ENCODE measurements at regions not wholly inside any gene's neighbourhood (a gene's known extent, or its start where the extent isn't known, plus 50 kb on each side); places are given as distances from the start of the nearest gene placed in this dataset.

- Histone ChIP-seq H2AK5ac (ENCODE audit: low read depth, low read length) (no peak overlapping the region), H3K36me3 (ENCODE audit: control insufficient read depth, insufficient read depth, low read length) (no peaks in the 10 kb centered on the region), H3K14ac (replicated peaks; ENCODE audit: low read depth, low read length) (no peak overlapping the region), H4K91ac (ENCODE audit: insufficient read depth, low read depth, low read length) (no peak overlapping the region), H3K23ac (ENCODE audit: low read depth, low read length) (no peak overlapping the region), H3K56ac (ENCODE audit: extremely low read depth, insufficient read depth, low read length) (no peak overlapping the region), H3K18ac (ENCODE audit: low read depth, low read length) (no peak overlapping the region), H3K27ac (ENCODE audit: insufficient read depth, low read length) (no peak overlapping the region), H3K4me2 (ENCODE audit: low read depth, low read length) (no peak overlapping the region), H2BK20ac (ENCODE audit: low read depth, low read length) (no peak overlapping the region), H3K9ac (ENCODE audit: low read depth, low read length) (no peak overlapping the region), H2BK5ac (ENCODE audit: low read depth, low read length, poor library complexity, severe bottlenecking) (no peak overlapping the region), H2BK120ac (ENCODE audit: low read depth, low read length) (no peak overlapping the region), H2AFZ (replicated peaks; ENCODE audit: low read length, poor library complexity) (no peak overlapping the region), H4K8ac (ENCODE audit: low read depth in 2 of 2, low read length in 2 of 2) (no peak overlapping the region), H3K4ac (ENCODE audit: low read depth, low read length) (no peak overlapping the region), H3K9me1 (ENCODE audit: insufficient read depth, low read length) (no peaks in the 10 kb centered on the region), H3K27me3 (ENCODE audit: control insufficient read depth, insufficient read depth, low read length) (no peaks in the 10 kb centered on the region), H3K4me3 (ENCODE audit: insufficient read depth, low read depth, low read length) (no peak overlapping the region), H4K20me1 (ENCODE audit: insufficient read depth, low read length) (no peaks in the 10 kb centered on the region), H3K9me3 (ENCODE audit: control insufficient read depth, insufficient read depth, low read length) (no peaks in the 10 kb centered on the region), H4K5ac (ENCODE audit: low read depth, low read length) (no peak overlapping the region), H2AK9ac (replicated peaks; ENCODE audit: low read depth, low read length, poor library complexity) (no peak overlapping the region), H2BK15ac (ENCODE audit: low read depth, low read length) (no peak overlapping the region), H3K79me1 (ENCODE audit: low read depth in 1 of 2, low read length in 2 of 2) (no peaks in the 10 kb centered on the region), H3K4me1 (ENCODE audit: control insufficient read depth, insufficient read depth, low read length) (no peaks in the 10 kb centered on the region)
- no peak for TF ChIP-seq ELK1 (IDR thresholded peaks at IDR 0.05; ENCODE audit: borderline replicate concordance, low read depth, low read length)
- no peak for TF ChIP-seq RAD21 (IDR thresholded peaks at IDR 0.05; ENCODE audit: low read length)
- TF ChIP-seq CTCF (conservative IDR thresholded peaks at IDR 0.05; ENCODE audit: low read depth, low read length): no peak
- TF ChIP-seq POLR2A (IDR thresholded peaks at IDR 0.05; ENCODE audit: low read depth, low read length): no peak
- no peak for TF ChIP-seq CHD1 (IDR thresholded peaks at IDR 0.05; ENCODE audit: low read depth, low read length)
- POLR2A ChIA-PET (ENCODE audit: unreplicated experiment): no interaction called here
- ATAC-seq (ENCODE audit: low read depth) (no peak), DNase-seq (no peak)
- BruUV-seq (replicated peaks): no TSS peak
- 81% methylated on average over 3 of the region's 10 CpGs; no CpG with 5 or more reads in 1 of the 2 experiments for WGBS, 2 experiments (ENCODE audit: extremely low coverage in 2 of 2, insufficient read length in 1 of 2)
- in situ Hi-C loops (cut with MboI; ENCODE audit: low sequenced_read_pairs) (no loop called here), intact Hi-C loops (cut with micrococcal nuclease) (no loop called here), dilution Hi-C loops (cut with HindIII; ENCODE audit: low sequenced_read_pairs, unreplicated experiment) (no loop called here)
- CTCF ChIA-PET: no interaction called here
Observed at GRCh38 chr18:34611904-34612303, 98.2 kb upstream of the DTNA start.
